ENCODE measurements at regions not wholly inside any gene's neighbourhood (a gene's known extent, or its start where the extent isn't known, plus 50 kb on each side); places are given as distances from the start of the nearest gene placed in this dataset.

GRCh38 chr9:31486630-31487029 is 897.8 kb upstream of the ACO1 start:
- no peak for DNase-seq (ENCODE audit: insufficient read length, low spot score)
- no peak for TF ChIP-seq CTCF (IDR thresholded peaks at IDR 0.05; ENCODE audit: insufficient read depth, missing control alignments)
- FAIRE-seq: no peak

GRCh38 chr9:31490551-31491106 is 893.8 kb upstream of the ACO1 start:
- no peak for TF ChIP-seq CTCF (IDR thresholded peaks at IDR 0.05; ENCODE audit: insufficient read depth, missing control alignments)
- DNase-seq (ENCODE audit: insufficient read length, low spot score): no peak
- no peak for FAIRE-seq

- FAIRE-seq: no peak
- DNase-seq (ENCODE audit: insufficient read length, low spot score): no peak
- TF ChIP-seq CTCF (IDR thresholded peaks at IDR 0.05; ENCODE audit: insufficient read depth, missing control alignments): no peak
Measured at GRCh38 chr9:31492229-31492628, 892.2 kb upstream of the ACO1 start.

GRCh38 chr9:31500422-31500821 is 884.0 kb upstream of the ACO1 start:
- no peak for FAIRE-seq
- no peak for DNase-seq (ENCODE audit: insufficient read length, low spot score)
- no peak for TF ChIP-seq CTCF (IDR thresholded peaks at IDR 0.05; ENCODE audit: insufficient read depth, missing control alignments)

GRCh38 chr9:31519011-31519410 is 865.4 kb upstream of the ACO1 start:
- TF ChIP-seq CTCF (IDR thresholded peaks at IDR 0.05; ENCODE audit: insufficient read depth, missing control alignments): no peak
- FAIRE-seq (no peak), DNase-seq (ENCODE audit: insufficient read length, low spot score) (no peak)

GRCh38 chr9:31519424-31519823 is 865.0 kb upstream of the ACO1 start:
- no peak for TF ChIP-seq CTCF (IDR thresholded peaks at IDR 0.05; ENCODE audit: insufficient read depth, missing control alignments)
- FAIRE-seq (no peak), DNase-seq (ENCODE audit: insufficient read length, low spot score) (no peak)

- no peak for DNase-seq (ENCODE audit: insufficient read length, low spot score)
- no peak for FAIRE-seq
- no peak for TF ChIP-seq CTCF (IDR thresholded peaks at IDR 0.05; ENCODE audit: insufficient read depth, missing control alignments)
Measured at GRCh38 chr9:31519826-31520225, 864.6 kb upstream of the ACO1 start.

Data from D721Med (cell line).